ENCODE measurements at regions not wholly inside any gene's neighbourhood (a gene's known extent, or its start where the extent isn't known, plus 50 kb on each side); places are given as distances from the start of the nearest gene placed in this dataset.

- TF ChIP-seq, protein P1, sequence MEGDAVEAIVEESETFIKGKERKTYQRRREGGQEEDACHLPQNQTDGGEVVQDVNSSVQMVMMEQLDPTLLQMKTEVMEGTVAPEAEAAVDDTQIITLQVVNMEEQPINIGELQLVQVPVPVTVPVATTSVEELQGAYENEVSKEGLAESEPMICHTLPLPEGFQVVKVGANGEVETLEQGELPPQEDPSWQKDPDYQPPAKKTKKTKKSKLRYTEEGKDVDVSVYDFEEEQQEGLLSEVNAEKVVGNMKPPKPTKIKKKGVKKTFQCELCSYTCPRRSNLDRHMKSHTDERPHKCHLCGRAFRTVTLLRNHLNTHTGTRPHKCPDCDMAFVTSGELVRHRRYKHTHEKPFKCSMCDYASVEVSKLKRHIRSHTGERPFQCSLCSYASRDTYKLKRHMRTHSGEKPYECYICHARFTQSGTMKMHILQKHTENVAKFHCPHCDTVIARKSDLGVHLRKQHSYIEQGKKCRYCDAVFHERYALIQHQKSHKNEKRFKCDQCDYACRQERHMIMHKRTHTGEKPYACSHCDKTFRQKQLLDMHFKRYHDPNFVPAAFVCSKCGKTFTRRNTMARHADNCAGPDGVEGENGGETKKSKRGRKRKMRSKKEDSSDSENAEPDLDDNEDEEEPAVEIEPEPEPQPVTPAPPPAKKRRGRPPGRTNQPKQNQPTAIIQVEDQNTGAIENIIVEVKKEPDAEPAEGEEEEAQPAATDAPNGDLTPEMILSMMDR (conservative IDR thresholded peaks at IDR 0.05 in 1 of 2, IDR thresholded peaks at IDR 0.05 in 1 of 2; ENCODE audit: low read depth in 1 of 2, low read length in 2 of 2) = no peak
- TF ChIP-seq EZH2 (IDR thresholded peaks at IDR 0.05; ENCODE audit: low read length, missing control alignments) = no peak
Observed at GRCh38 chr13:44064357-44064756, 184.7 kb downstream of the LACC1 start.

All from fibroblast of lung (primary cell).